Sigmoid colon (tissue), 6 donors: ENCODE measurements at regions not wholly inside any gene's neighbourhood (a gene's known extent, or its start where the extent isn't known, plus 50 kb on each side); places are given as distances from the start of the nearest gene placed in this dataset.

Experiments used
- DNase-seq: peaks from one replicate; pipeline ENCODE4 v3.0.0-alpha.2; 2019
- H3K27ac ChIP-seq, 4 donors: fragments of 200-600 bp; sonication (generic); one replicate each; pipeline ENCODE4 v1.5.1; 2016 to 2019; ENCODE audit warnings: mild to moderate bottlenecking in 1 of 4
- H3K27me3 ChIP-seq, 3 donors: fragments of 200-600 bp; sonication (generic); one replicate each; pipeline ENCODE4 v1.5.1; 2019; ENCODE audit warnings: mild to moderate bottlenecking in 1 of 3
- H3K36me3 ChIP-seq, 4 donors: fragments of 200-600 bp; sonication (generic); one replicate each; pipeline ENCODE4 v1.5.1; 2016 to 2019
- H3K4me1 ChIP-seq, 4 donors: fragments of 200-600 bp; sonication (generic); one replicate each; pipeline ENCODE4 v1.5.1; 2017 to 2019
- H3K4me3 ChIP-seq, 4 donors: fragments of 200-600 bp; sonication (generic); one replicate each; pipeline ENCODE4 v1.5.1; 2017 to 2019; ENCODE audit warnings: mild to moderate bottlenecking in 2 of 4, moderate library complexity in 1 of 4
- H3K9me3 ChIP-seq, 4 donors: fragments of 200-600 bp in 3 of 4; sonication (generic) in 3 of 4; one replicate each; pipeline versions ENCODE4 v1.5.1 to v1.6.1; 2013 to 2019
- CTCF ChIP-seq, 4 experiments: fragments of 450-650 bp in 3 of 4; fragments of 200-600 bp in 1 of 4; IDR thresholded peaks; one replicate each; pipeline ENCODE4 v1.5.1; 2016 to 2019; ENCODE audit warnings: antibody characterized with exemption in 4 of 4, mild to moderate bottlenecking in 3 of 4, moderate library complexity in 2 of 4
- EP300 ChIP-seq, 4 donors: sonication (generic); formaldehyde crosslinking; IDR thresholded peaks; one replicate each; pipeline ENCODE4 v1.6.1; 2017; ENCODE audit warnings: antibody characterized with exemption in 4 of 4
- POLR2A ChIP-seq, 2 donors: fragments of 450-650 bp; IDR thresholded peaks; one replicate each; pipeline ENCODE4 v1.6.1; 2016; ENCODE audit warnings: antibody characterized with exemption in 2 of 2, mild to moderate bottlenecking in 2 of 2, moderate library complexity in 2 of 2
- POLR2AphosphoS5 ChIP-seq, 4 donors: sonication (generic); formaldehyde crosslinking; IDR thresholded peaks; one replicate each; pipeline ENCODE4 v1.6.1; 2017; ENCODE audit warnings: antibody characterized with exemption in 4 of 4
- WGBS, 2 donors: extraction: QIAGEN DNeasy Blood & Tissue Kit; methylation state at CpG; one replicate each; pipeline ENCODE4 v1.1.7; 2013; 5-methylcytosine and 5-hydroxymethylcytosine counted together
- intact Hi-C: fragments of 100-400 bp; cut with DNase I; formaldehyde crosslinking; loops from one replicate; pipeline ENCODE4 v1.15.1; 2023
- donor health status: healthy with polysubstance abuse.
- donor health status: healthy.

- no peak for DNase-seq
- no peak for TF ChIP-seq POLR2A (IDR thresholded peaks at IDR 0.05)
- no peak for TF ChIP-seq EP300 (IDR thresholded peaks at IDR 0.05)
- TF ChIP-seq CTCF (IDR thresholded peaks at IDR 0.05): no peak
- no peak for TF ChIP-seq POLR2AphosphoS5 (IDR thresholded peaks at IDR 0.05)
- WGBS, 2 donors: 89% methylated on average over 12 of the region's 12 CpGs
- H3K4me1 ChIP-seq: peaks cover 0 to 13% (median 12%) of the 10 kb centered on the region in 4 donors
- intact Hi-C loops: no loop called here
- H3K36me3 ChIP-seq: no peaks in the 10 kb centered on the region
- H3K4me3 ChIP-seq: no peak overlapping the region
- H3K9me3 ChIP-seq: peaks cover 0 to 2% (median 0%) of the 10 kb centered on the region in 4 donors
- no peak overlapping the region for H3K27ac ChIP-seq
- H3K27me3 ChIP-seq: peaks cover 0 to 15% (median 0%) of the 10 kb centered on the region in 3 donors
These were observed 158.6 kb upstream of the HS6ST1 start for GRCh38 chr2:128477026-128477820.

- Histone ChIP-seq H3K27ac (no peak overlapping the region), H3K4me3 (no peak overlapping the region), H3K9me3 (peaks cover 0 to 2% (median 0%) of the 10 kb centered on the region in 4 donors), H3K36me3 (no peaks in the 10 kb centered on the region), H3K27me3 (peaks cover 0 to 15% (median 0%) of the 10 kb centered on the region in 3 donors), H3K4me1 (peaks cover 0 to 9% (median 9%) of the 10 kb centered on the region in 4 donors)
- no peak for DNase-seq
- TF ChIP-seq POLR2A (IDR thresholded peaks at IDR 0.05): no peak
- TF ChIP-seq EP300 (IDR thresholded peaks at IDR 0.05): no peak
- TF ChIP-seq POLR2AphosphoS5 (IDR thresholded peaks at IDR 0.05): no peak
- TF ChIP-seq CTCF (IDR thresholded peaks at IDR 0.05): no peak
- 97% methylated on average over 2 of the region's 2 CpGs for WGBS, 2 donors
- intact Hi-C loops: no loop called here
These were observed 159.2 kb upstream of the HS6ST1 start for GRCh38 chr2:128477891-128478290.

- H3K4me1 ChIP-seq: no peaks in the 10 kb centered on the region
- H3K27me3 ChIP-seq: no peaks in the 10 kb centered on the region
- intact Hi-C loops: no loop called here
- no peak overlapping the region for H3K27ac ChIP-seq
- 87 to 91% methylated on average over 34 of the region's 34 CpGs for WGBS, 2 donors
- H3K36me3 ChIP-seq: no peaks in the 10 kb centered on the region
- no peak overlapping the region for H3K4me3 ChIP-seq
- TF ChIP-seq POLR2A (IDR thresholded peaks at IDR 0.05) (no peak), EP300 (IDR thresholded peaks at IDR 0.05) (no peak), CTCF (IDR thresholded peaks at IDR 0.05) (no peak), POLR2AphosphoS5 (IDR thresholded peaks at IDR 0.05) (no peak)
- peaks cover 0 to 2% (median 0%) of the 10 kb centered on the region in 4 donors for H3K9me3 ChIP-seq
- no peak for DNase-seq
These were observed 167.3 kb upstream of the HS6ST1 start for GRCh38 chr2:128485761-128486639.

GRCh38 chr2:128486640-128487375 lies 168.1 kb upstream of the HS6ST1 start:
- TF ChIP-seq POLR2A (IDR thresholded peaks at IDR 0.05) (no peak), POLR2AphosphoS5 (IDR thresholded peaks at IDR 0.05) (no peak), EP300 (IDR thresholded peaks at IDR 0.05) (no peak)
- intact Hi-C loops: no loop called here
- H3K36me3 ChIP-seq: no peaks in the 10 kb centered on the region
- WGBS, 2 donors: 84 to 88% methylated on average over 15 of the region's 15 CpGs
- peaks cover 0 to 2% (median 0%) of the 10 kb centered on the region in 4 donors for H3K9me3 ChIP-seq
- H3K27me3 ChIP-seq: no peaks in the 10 kb centered on the region
- DNase-seq: no peak
- H3K4me1 ChIP-seq: no peaks in the 10 kb centered on the region
- H3K4me3 ChIP-seq: no peak overlapping the region
- H3K27ac ChIP-seq: no peak overlapping the region
